GM18873 (cell line): ENCODE measurements at regions not wholly inside any gene's neighbourhood (a gene's known extent, or its start where the extent isn't known, plus 50 kb on each side); places are given as distances from the start of the nearest gene placed in this dataset.
"Not testable (repeated sequence)": the region's sequence is repeated elsewhere in the genome, so short reads cannot be mapped to it uniquely, and the experiment has no call there.

Experiments
- ATAC-seq: cut with Tn5 transposase; IDR thresholded peaks from one replicate; pipeline ENCODE4 v1.9.1; 2021; ENCODE audit warnings: mild to moderate bottlenecking, moderate library complexity, moderate number of reproducible peaks; ENCODE audit not compliant: unreplicated experiment, low FRiP score

GRCh38 chr4:118410138-118410537, 57.3 kb upstream of the PRSS12 start:
- no peak for ATAC-seq

GRCh38 chr4:118417325-118417724, 64.5 kb upstream of the PRSS12 start:
- no peak for ATAC-seq

GRCh38 chr4:118417800-118418199, 65.0 kb upstream of the PRSS12 start:
- not testable (repeated sequence) for ATAC-seq

GRCh38 chr4:118418396-118418795, 65.6 kb upstream of the PRSS12 start:
- ATAC-seq = not testable (repeated sequence)

GRCh38 chr4:118419626-118420025, 66.8 kb upstream of the PRSS12 start:
- not testable (repeated sequence) for ATAC-seq

- ATAC-seq = not testable (repeated sequence)
Measured at GRCh38 chr4:118424062-118424461, 71.3 kb upstream of the PRSS12 start.

- not testable (repeated sequence) for ATAC-seq
Measured at GRCh38 chr4:118428881-118429280, 76.1 kb upstream of the PRSS12 start.

- ATAC-seq = not testable (repeated sequence)
Measured at GRCh38 chr4:118432359-118432758, 79.6 kb upstream of the PRSS12 start.

- not testable (repeated sequence) for ATAC-seq
Measured at GRCh38 chr4:118433612-118434375, 81.0 kb upstream of the PRSS12 start.

- ATAC-seq = not testable (repeated sequence)
Measured at GRCh38 chr4:118435415-118435814, 82.6 kb upstream of the PRSS12 start.

GRCh38 chr4:118442115-118442837, 89.5 kb upstream of the PRSS12 start:
- ATAC-seq = not testable (repeated sequence)

GRCh38 chr4:118447397-118447796, 94.6 kb upstream of the PRSS12 start:
- not testable (repeated sequence) for ATAC-seq

- ATAC-seq = not testable (repeated sequence)
Measured at GRCh38 chr4:118454857-118455256, 102.1 kb upstream of the PRSS12 start.

- not testable (repeated sequence) for ATAC-seq
Measured at GRCh38 chr4:118461435-118461834, 108.6 kb upstream of the PRSS12 start.

- not testable (repeated sequence) for ATAC-seq
Measured at GRCh38 chr4:118465831-118466230, 113.0 kb upstream of the PRSS12 start.

- not testable (repeated sequence) for ATAC-seq
Measured at GRCh38 chr4:118474001-118474626, 121.3 kb upstream of the PRSS12 start.

- not testable (repeated sequence) for ATAC-seq
Measured at GRCh38 chr4:118474771-118475170, 122.0 kb upstream of the PRSS12 start.

- ATAC-seq = not testable (repeated sequence)
Measured at GRCh38 chr4:118475901-118476300, 123.1 kb upstream of the PRSS12 start.

GRCh38 chr4:118477826-118478225, 125.0 kb upstream of the PRSS12 start:
- ATAC-seq = not testable (repeated sequence)

- not testable (repeated sequence) for ATAC-seq
Measured at GRCh38 chr4:118485801-118486314, 133.1 kb upstream of the PRSS12 start.

GRCh38 chr4:118492963-118493362, 140.2 kb upstream of the PRSS12 start:
- not testable (repeated sequence) for ATAC-seq
